ENCODE measurements at regions not wholly inside any gene's neighbourhood (a gene's known extent, or its start where the extent isn't known, plus 50 kb on each side); places are given as distances from the start of the nearest gene placed in this dataset.

GRCh38 chr4:13261486-13262257 lies 222.5 kb downstream of the RAB28 start:
- TF ChIP-seq CTCF (IDR thresholded peaks at IDR 0.05) (no peak), ZFX (IDR thresholded peaks at IDR 0.05; ENCODE audit: borderline replicate concordance) (no peak)
